Adrenal gland (tissue), 5 donors: ENCODE measurements at regions not wholly inside any gene's neighbourhood (a gene's known extent, or its start where the extent isn't known, plus 50 kb on each side); places are given as distances from the start of the nearest gene placed in this dataset.

ENCODE experiments used
- CTCF ChIP-seq, 6 experiments: fragments of 450-650 bp in 4 of 6; fragments of 200-600 bp in 2 of 6; sonication (generic) in 1 of 6; IDR thresholded peaks; 1 replicate in 5 of 6; 2 replicates in 1 of 6; pipeline versions ENCODE4 v1.5.1 to v1.8.0; 2016 to 2021; ENCODE audit warnings: antibody characterized with exemption in 6 of 6, mild to moderate bottlenecking in 2 of 6, moderate library complexity in 1 of 6
- POLR2A ChIP-seq, 2 donors: fragments of 450-650 bp; IDR thresholded peaks; one replicate each; pipeline ENCODE4 v1.6.1; 2017; ENCODE audit warnings: antibody characterized with exemption in 2 of 2, mild to moderate bottlenecking in 2 of 2, moderate library complexity in 1 of 2
- donor health status: DM: no; HTN: no; CAD: no.

- TF ChIP-seq CTCF (IDR thresholded peaks at IDR 0.05) (no peak), POLR2A (IDR thresholded peaks at IDR 0.05) (no peak)
Measured at GRCh38 chr21:20266441-20266710, 731.8 kb upstream of the NCAM2 start.
